ENCODE measurements at regions not wholly inside any gene's neighbourhood (a gene's known extent, or its start where the extent isn't known, plus 50 kb on each side); places are given as distances from the start of the nearest gene placed in this dataset.
"Not testable (repeated sequence)": the region's sequence is repeated elsewhere in the genome, so short reads cannot be mapped to it uniquely, and the experiment has no call there.

DNA sequence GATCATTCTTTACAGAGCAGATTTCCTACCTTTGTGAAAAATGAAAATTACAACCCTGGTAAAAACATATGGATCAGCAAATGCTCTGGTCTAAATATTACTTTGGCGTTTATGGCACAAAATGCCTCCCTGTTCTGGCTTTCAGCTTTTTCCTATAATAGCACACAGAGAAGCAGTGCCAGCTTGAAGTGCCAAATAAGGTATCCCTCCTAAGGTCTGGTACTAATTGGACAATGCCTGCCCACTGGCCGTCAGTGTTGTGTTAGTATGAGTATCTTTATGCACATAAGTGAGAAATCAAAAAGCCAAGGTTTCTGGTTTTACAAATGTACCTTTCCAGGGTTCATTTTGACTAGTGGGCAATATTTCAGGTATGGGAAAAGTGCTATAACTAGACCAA lies 1293.7 kb upstream of the FAM98A start:
- DNase-seq, result no peak

DNA sequence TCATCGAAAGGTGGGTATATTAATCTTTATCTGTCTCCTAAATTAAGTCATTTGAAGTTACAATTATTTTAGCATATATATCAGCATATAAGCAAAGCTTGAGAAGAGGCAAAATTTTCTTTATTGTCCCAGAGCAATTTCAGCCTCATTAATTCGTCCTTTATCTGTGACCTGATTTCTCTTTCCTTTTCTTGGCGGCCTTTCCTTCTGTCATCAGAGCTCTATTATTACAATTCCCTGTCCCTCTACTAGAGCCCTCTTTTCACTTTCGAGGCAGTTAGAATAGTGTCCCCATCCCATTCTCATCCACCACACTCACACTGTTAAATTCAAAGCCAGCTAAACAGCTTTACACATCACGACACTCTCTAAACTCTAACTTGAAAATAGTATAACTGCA lies 1293.2 kb upstream of the FAM98A start:
- no peak for DNase-seq

DNA sequence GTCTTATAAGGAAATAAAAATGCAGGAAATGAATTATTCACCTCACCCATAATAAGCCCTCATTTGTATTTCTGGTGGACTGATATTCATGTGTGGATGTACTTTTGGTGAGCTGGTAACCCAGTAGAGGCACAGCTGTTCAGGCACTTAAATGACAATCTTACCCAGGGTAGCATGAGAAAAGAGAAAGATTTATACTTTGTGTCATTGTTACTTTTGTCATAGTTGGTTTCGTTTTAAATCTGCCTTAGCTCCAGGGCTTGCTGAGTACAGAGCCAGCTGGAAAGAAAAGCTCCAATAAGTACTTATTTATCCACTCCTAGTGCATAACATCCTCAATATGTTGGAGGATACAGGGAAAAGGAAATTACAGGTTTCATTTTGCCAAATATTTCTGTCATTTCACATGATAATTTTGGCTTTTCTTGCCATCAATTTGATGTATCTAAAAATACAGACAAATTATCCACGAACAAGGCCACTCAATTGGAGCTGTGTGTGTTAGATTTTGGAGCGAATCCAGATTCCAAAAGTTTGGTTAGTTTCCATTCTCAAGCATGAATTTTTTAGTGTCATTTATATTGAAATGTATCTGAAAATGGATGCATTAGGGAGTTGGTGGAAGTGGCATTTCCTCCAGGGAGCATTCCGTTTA lies 1276.1 kb upstream of the FAM98A start:
- DNase-seq, result no peak

DNA sequence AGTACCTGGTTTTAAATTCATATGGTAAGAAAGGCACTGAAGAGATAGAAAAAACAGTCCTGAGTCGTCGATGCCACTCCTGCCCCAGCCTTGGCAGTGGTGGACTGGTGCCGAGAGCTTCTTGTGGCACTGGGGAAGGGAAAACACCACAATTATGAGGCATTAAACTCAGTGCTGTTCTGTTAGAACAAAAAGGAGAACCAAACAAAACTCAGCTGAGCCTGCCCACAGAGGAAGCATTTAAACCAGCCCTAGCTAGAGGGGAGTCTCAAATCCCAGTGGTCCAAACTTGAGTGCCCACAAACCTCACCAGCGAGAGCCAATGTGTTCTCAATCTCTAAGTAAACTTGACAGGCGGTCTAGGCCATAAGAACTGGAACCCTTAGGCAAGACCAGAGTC lies 1254.5 kb upstream of the FAM98A start:
- DNase-seq, result no peak

DNA sequence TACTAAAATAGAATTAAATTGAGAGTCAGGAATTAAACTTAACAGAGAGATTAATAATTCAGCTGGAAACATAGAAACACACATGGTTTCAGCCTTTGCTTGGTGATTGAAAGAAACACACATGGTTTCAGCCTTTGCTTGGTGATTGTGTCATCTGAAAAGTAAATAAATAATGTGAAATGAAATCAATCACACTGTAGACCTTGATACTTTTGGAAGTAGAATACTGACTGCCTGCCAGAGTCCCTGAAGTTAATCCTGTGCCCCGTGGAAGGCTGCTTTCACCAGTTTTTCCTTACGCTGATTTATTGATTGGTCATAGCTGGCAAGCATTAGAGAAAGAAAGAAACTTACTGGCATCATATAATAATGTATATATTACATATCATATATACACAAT lies 1252.7 kb upstream of the FAM98A start:
- no peak for DNase-seq

DNA sequence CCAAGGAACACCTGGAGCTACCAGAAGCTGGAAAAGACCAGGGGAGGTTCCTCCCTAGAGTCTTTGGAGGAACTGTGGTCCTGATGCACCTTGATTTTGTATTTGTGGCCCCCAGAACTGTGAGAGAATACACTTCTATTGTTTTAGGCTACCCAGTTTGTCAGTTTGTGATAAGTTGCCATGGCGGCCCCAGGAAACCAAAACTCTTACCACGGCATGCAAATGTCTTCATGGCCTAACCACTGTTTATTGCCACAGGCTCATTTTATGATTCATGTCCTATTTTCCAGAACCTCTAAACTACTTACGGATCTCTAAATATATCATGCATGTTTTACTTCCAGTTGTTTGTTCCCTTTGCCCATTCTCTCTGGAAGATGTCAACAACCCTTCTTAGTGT lies 1250.7 kb upstream of the FAM98A start:
- no peak for DNase-seq

DNA sequence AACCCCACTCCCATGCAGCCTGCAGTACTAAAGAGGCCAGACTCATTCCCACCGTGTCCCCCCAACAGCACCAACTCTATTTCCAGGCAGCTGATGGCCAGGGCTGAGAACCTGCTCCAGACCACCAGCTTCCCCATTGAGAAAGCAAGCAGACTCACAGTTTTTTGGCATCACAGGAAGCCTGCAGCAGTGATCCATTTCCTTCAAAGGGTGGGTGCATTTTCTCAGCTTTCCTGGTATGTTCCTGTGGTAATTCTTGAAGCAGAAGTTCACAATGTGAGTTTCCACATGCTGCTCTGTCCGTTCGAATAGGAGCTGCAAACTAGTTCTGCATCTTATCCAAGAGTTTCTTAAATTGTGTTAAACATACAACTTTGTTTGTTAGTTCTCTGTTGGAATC lies 1249.6 kb upstream of the FAM98A start:
- no peak for DNase-seq

DNA sequence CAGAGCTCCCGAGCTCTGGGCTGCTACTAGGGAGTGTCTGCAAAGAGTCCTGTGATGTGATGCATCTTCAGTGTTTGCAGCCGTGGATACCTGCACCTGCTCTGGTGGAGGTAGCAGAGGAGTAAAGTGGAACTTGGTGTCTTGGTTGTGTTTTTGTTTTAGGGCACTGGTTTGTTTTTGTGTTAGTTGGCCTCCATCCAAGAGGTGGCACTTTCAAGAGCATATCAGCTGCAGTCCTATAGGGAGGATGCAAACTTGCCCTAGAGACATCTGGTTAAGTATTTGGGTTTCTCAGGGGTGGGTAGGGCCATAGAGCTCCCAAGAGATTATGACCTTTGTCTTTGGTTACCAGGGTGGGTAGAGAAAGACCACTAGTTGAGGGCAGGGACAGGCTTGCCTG lies 1249.0 kb upstream of the FAM98A start:
- DNase-seq, result no peak

DNA sequence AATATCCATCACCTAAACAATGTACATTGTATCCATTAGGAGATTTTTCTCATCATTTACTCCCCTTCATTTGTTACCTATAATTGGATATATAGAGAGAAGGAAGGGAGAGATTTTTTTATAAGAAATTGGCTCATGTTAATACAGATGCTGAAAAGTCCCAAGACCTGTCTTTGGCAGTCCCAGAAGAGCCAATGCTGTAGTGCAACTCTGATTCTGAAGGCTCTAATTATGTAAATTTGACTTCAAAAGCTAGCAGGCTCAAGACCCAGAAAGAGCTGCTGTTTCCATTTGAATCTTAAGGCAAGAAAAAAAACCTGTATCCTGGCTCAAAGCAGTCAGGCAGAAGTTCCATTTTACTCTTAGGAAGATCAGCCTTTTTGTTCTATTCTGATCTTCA lies 1245.5 kb upstream of the FAM98A start:
- no peak for DNase-seq

DNA sequence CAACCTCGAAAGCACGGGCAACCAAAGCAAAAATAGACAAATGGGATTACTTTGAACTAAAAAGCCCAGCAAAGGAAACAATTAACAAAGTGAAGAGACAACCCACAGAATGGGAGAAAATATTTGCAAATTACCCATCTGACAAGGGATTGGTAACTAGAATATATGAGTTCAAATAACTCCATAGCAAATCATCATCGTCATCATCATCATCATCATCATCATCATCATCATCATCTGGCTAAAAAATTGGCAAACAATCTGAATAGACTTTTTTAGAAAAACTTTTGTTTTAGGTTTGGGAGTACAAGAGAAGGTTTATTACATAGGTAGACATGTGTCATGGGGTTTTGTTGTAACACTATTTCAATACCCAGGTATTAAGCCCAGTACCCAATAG lies 1239.3 kb upstream of the FAM98A start:
- no peak for DNase-seq

DNA sequence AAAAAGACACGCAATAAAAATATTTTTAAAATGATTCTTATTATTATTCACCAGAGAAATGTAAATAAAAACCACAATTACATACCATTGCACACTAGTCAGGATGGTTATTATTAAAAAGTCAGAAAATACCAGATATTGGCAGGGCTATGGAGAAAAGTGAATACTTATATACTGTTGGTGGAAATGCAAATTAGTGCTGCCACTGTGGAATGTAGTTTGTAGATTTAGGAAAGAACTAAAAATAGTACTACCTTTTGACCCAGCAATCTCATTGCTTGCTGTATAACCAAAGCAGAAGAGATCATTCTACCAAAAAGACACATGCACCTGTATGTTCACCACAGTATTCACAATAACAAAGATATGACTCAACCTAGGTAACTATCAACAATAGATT lies 1237.3 kb upstream of the FAM98A start:
- DNase-seq, result no peak

DNA sequence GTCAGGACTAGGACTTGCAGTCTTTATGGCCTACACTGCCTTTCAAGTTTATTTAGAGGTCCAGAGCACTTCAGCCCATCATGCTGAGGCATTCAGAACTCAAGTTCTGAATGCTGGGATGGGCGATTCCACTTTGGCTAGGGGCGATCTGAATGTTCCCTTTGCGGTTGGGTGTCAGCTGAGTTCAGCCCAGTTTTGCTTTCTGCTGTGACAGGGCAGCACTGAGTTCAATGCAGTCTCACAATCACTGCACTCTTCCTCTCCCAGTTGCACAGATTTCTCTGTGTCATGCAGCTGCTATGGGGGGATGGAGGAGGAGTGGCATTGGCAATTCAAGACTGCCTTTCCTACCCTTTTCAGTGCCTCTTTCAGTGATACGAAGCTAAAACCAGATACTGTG lies 1232.0 kb upstream of the FAM98A start:
- peak; percentile 53 for DNase-seq

DNA sequence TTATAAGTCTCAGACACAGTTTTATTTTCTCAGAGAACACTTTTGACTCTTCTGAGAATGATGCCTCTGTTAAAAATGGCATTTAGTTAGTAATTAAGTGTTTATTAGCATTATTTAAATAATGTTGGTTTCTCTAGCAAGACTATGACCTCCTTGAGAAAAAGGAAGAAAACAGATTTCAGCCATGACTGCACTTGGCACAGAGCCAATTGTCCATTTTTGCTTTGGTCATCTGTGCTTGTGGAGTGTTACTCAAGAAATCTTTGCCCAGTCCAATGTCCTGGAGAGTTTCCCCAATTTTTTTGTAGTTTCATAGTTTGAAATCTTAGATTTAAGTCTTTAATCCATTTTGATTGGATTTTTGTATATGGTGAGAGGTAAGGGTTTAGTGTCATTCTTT lies 1229.4 kb upstream of the FAM98A start:
- DNase-seq, result no peak

DNA sequence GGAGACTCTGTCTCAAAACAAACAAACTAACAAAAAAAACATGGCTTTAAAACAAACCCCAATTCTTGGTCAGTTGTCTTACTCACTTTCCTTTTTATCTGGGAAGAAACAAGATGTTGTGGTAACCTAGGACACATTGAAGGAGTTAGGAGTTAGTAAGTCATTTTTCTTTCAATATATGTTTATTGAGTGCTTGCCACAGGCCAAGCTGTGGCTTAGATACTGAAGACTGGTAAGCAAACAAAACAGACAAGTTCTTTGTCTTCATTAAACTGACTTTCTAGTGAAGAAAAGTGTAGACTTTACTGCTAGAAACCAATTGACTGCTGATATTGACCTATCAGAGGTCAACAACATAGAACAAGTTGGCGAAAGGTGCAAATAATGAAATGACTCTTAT lies 1228.3 kb upstream of the FAM98A start:
- no peak for DNase-seq

DNA sequence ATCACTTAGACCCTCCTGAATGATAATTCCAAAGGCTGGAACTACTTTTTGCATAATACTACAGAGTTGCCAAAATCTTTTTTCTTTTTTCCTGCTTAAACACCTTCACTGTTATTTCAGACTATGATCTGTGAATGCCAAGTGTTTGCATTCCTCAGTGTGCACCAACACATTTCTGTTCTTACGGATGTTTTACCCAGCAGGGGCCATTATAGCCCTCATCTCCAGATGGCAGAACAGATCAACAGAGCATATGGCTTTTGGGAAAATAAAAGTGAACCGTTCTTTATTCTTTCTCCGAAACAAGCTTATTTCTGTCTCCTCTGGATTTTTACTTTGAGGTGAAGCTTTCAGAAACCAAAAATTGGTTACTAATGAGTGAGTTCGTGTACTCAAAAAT lies 1226.6 kb upstream of the FAM98A start:
- no peak for DNase-seq

DNA sequence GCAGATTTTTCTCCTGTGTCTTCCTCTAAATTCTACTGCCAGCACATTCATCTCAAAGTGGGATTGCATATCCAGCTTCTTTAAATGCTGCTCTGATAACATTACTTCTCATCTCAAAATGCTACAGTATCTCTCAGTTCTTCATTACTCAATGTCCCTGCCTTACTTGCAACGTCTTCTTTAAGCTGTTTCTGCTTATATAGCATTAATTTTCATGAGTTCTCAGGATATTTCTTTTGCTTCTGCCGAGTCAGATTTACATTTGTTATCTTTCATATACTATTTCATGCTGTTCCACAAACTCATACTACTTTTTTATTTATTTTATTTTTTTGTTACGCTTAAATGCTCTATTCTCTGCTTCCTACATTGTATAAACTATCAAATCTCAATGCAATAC lies 1223.5 kb upstream of the FAM98A start:
- DNase-seq, result no peak

DNA sequence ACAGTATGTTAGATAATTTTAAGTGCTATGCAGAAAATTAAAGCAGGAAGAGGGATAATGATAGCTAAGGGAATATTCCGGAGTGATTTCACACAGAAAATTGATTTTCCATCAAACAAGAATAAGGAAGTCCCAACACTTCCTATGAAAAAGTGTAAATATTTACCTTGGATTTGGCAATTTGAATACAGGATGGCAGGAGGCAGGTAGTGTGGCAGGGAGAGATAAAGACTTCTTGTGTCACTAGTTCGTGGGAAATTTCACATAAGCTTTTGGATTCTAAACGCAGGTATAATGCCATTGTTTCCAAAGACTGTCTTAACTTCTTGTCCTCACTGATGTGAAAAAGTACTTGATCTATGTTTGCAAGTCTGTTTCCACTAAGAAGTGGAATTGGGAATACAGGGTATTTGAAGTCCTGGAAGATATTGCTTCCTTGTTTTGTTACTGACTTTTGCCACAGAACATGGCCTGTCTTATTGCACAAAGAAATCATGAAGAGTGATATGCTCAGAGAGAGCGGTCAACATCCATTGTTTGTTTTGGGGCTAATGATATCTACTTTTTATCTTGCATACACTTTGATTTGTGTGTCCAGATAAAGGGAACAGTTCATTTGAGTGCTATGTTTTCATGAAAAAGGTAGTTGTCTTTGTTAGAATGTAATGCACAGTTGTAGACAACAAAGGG lies 1216.1 kb upstream of the FAM98A start:
- DNase-seq, result no peak

DNA sequence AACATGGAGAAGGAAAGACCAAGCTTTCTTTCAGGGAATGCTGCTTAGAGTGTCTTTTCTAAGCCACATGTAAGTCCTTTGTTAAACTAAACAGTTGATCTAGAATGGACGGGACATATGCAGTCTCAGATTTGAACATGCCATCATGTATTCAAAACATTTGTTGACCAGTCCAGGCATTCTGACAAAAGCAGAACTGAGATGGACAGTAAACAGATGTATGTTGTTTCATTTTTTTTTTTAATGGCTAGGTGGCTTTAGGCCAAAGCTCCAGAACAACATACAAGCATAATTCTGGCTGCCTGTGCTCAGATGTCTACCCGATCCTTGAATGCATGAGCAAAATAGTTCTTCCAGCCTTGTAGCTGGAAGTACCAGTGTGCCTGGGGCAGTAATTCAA lies 1211.4 kb upstream of the FAM98A start:
- DNase-seq, result no peak

DNA sequence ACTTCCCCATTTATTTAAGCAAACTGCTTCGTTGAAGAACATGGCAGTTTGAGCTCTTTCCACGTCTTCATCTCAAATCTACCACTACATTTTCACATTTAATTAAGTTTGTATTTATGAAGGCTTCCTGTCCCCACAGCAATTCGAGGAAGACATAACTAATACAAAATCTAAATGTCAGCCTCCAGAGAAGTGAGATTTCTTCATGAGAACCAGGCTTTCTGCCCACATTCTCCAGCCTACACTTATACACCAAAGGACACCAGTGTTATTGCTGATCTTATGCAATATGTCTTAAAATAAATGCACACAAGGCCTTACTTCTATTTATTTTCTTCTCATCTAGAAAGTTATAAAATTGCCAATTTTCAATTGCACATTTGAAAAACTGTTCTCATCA lies 1209.3 kb upstream of the FAM98A start:
- DNase-seq, result no peak

DNA sequence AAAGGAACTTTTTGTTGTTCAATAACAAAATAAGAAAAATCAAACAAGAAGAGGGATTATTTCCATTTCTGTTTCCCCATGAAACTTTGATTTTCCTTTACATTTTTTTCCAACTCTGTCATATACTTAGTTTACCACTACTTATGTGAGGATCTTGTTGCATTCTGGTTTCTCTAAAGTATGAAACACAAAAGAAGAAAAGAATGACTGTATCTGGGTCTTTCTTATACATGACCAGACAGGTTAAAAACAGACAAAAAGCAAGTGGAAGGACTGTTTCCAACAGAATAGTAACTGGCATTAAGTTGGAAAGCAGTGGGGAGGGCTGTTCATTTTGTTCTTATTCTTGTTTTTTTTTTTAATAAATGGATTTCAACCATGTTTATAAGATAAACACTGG lies 1207.8 kb upstream of the FAM98A start:
- no peak for DNase-seq

DNA sequence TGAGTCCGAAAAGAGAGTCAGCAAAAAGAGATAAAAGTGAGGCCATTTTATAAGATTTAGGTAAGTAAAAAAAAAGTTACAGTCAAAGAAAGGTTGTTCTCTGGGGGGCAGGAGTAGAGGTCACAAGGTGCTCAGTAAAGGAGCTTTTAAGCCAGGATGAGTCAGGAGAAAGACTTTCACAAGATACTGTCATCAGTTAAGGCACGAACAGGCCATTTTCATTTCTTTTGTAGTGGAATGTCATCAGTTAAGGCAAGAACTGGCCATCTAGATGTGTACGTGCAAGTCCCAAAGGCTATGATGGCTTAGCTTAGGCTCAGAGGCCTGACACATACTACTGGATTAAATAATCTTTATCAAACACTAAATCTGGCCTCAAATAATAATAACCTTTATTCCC lies 1207.3 kb upstream of the FAM98A start:
- peak; percentile 57 for DNase-seq

DNA sequence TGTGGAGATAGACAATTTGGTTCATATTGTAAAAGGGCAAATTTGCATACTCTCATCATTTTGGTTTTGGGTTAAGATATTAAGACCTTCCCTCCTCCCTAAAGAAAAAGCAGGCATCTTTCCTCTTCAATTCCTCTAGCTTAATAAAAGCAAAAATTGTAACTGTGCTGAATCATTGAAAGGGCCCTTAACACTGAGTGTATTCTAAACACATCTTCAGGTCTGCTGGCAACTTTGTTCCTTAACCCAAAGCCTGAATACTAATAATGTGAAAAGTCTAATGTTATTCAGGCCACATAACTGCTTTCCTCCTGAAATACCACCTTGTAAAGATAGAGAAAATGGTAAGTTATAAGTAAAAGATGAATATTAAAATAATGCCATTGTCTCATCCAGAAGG lies 1200.5 kb upstream of the FAM98A start:
- no peak for DNase-seq

DNA sequence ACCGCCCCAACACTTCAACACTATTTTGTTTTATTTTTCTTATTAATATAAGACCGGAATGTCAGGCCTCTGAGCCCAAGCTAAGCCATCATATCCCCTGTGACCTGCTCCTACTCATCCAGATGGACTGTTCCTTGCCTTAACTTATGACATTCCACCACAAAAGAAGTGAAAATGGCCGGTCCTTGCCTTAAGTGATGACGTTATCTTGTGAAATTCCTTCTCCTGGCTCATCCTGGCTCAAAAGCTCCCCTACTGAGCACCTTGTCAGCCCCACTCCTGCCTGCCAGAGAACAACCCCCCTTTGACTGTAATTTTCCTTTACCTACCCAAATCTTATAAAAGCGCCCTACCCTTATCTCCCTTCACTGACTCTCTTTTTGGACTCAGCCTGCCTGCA lies 1196.5 kb upstream of the FAM98A start:
- DNase-seq, result not testable (repeated sequence)

DNA sequence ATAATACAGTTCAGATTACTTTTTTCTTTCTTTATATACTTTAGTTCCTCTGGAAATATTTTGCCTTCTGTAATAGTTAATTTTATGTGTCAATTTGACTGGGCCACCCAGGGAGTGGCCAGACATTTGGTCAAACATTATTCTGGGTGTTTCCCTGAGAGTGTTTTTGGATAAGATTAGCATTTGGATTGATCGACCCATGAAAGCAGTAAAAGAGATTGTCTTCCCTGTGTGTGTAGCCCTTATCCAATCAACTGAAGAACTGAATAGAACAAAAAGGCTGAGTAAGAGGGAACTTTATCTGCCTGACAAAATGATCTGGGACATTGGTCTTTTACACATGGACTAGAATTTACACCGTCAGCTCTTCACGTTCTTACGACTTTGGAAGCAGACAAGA lies 1190.1 kb upstream of the FAM98A start:
- DNase-seq, result no peak

DNA sequence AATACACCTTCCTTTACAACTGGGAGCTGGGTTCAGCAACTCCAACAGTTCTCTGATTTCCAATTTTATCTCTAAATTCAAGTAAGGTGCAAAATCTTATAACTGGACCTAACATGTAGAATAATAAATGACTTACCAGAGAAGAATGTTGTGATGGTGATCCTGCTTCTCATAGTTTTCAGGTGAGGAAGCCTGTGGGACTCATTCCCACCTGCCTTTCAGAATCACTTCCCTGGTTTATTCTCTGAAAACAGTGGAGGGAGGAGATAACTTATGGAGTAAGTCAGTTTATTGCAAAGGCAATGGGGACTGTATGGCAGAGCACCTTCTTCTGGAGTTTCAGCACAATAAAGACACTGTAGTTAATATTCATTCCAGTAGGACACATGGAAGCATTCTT lies 1188.2 kb upstream of the FAM98A start:
- no peak for DNase-seq
